ENCODE measurements at regions not wholly inside any gene's neighbourhood (a gene's known extent, or its start where the extent isn't known, plus 50 kb on each side); places are given as distances from the start of the nearest gene placed in this dataset.

- Histone ChIP-seq H3K9me3 (no peaks in the 10 kb centered on the region), H3K36me3 (no peaks in the 10 kb centered on the region), H3K9ac (ENCODE audit: low read depth in 2 of 2, low read length in 2 of 2) (no peak overlapping the region), H3K4me3 (no peak overlapping the region), H3K4me1 (no peaks in the 10 kb centered on the region), H3K27ac (no peak overlapping the region), H3K27me3 (no peaks in the 10 kb centered on the region)
- TF ChIP-seq, protein P1, sequence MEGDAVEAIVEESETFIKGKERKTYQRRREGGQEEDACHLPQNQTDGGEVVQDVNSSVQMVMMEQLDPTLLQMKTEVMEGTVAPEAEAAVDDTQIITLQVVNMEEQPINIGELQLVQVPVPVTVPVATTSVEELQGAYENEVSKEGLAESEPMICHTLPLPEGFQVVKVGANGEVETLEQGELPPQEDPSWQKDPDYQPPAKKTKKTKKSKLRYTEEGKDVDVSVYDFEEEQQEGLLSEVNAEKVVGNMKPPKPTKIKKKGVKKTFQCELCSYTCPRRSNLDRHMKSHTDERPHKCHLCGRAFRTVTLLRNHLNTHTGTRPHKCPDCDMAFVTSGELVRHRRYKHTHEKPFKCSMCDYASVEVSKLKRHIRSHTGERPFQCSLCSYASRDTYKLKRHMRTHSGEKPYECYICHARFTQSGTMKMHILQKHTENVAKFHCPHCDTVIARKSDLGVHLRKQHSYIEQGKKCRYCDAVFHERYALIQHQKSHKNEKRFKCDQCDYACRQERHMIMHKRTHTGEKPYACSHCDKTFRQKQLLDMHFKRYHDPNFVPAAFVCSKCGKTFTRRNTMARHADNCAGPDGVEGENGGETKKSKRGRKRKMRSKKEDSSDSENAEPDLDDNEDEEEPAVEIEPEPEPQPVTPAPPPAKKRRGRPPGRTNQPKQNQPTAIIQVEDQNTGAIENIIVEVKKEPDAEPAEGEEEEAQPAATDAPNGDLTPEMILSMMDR (IDR thresholded peaks at IDR 0.05) = no peak
- intact Hi-C loops (cut with DNase I) = no loop called here
- DNase-seq = no peak
These were observed 52.5 kb upstream of the PRLR start for GRCh38 chr5:35282810-35283209.

DNA sequence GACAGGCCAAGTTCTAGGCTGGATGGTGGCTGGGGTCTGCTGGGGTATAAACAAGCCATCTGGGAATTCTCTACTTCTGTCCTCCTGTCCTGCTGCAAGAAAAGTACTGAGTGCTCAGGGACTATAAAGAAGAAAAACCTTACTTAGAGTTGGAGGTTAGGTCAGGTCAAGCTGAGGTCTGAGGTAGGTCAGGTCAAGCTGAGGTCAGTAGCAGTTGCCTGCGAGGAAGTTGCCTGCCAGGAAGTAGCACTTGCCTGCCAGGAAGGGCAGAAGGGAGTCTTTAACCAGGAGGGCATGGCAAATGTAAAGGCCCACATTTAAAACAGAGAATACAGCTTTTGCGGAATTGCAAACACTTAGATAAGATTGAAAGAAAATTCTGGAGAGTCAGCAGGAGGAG lies 51.3 kb upstream of the PRLR start:
- Histone ChIP-seq H3K9me3 (no peaks in the 10 kb centered on the region), H3K4me3 (no peak overlapping the region), H3K27me3 (no peaks in the 10 kb centered on the region), H3K36me3 (no peaks in the 10 kb centered on the region), H3K27ac (no peak overlapping the region), H3K4me1 (no peaks in the 10 kb centered on the region), H3K9ac (ENCODE audit: low read depth in 2 of 2, low read length in 2 of 2) (no peak overlapping the region)
- TF ChIP-seq, protein P1 (IDR thresholded peaks at IDR 0.05) = no peak
- intact Hi-C loops (cut with DNase I) = no loop called here
- no peak for DNase-seq

All from colonic mucosa (tissue), 4 donors.